ENCODE measurements at regions not wholly inside any gene's neighbourhood (a gene's known extent, or its start where the extent isn't known, plus 50 kb on each side); places are given as distances from the start of the nearest gene placed in this dataset.

GRCh38 chr5:113989913-113990305, 372.0 kb upstream of the KCNN2 start:
- TF ChIP-seq CTCF (IDR thresholded peaks at IDR 0.05): no peak
- intact Hi-C loops (cut with DNase I): no loop called here
- H3K4me3 ChIP-seq: no peak overlapping the region
- H3K36me3 ChIP-seq: no peaks in the 10 kb centered on the region
- H3K4me1 ChIP-seq: no peaks in the 10 kb centered on the region
- no peak for DNase-seq
- no peaks in the 10 kb centered on the region for H3K9me3 ChIP-seq
- ATAC-seq: no peak
- H3K27ac ChIP-seq: no peak overlapping the region
- no peaks in the 10 kb centered on the region for H3K27me3 ChIP-seq

DNA sequence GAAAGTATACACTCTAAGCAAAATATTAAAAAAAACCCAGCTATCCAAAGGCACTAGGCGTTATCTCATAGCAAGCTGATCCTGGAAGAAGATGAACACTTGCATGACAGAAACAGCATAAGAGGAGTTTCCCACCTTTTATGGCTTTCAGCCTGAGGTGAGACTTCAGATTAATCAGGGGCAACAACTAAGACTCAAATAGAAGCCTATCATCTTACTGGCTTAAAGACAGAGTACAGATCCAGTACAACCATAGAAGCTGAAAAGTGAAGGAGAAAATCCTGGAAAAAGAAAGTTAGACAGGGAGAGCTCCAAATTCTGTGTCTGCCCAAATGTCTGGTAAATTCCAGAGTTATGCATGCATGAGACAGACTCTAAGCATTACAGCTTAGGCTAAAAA, 360.8 kb upstream of the KCNN2 start:
- Histone ChIP-seq H3K4me3 (no peak overlapping the region), H3K9me3 (no peaks in the 10 kb centered on the region), H3K36me3 (no peaks in the 10 kb centered on the region), H3K27me3 (no peaks in the 10 kb centered on the region), H3K27ac (no peak overlapping the region), H3K4me1 (no peaks in the 10 kb centered on the region)
- intact Hi-C loops (cut with DNase I): no loop called here
- no peak for TF ChIP-seq CTCF (IDR thresholded peaks at IDR 0.05)
- no peak for ATAC-seq
- no peak for DNase-seq

GRCh38 chr5:114006582-114006981, 355.3 kb upstream of the KCNN2 start:
- no peak for TF ChIP-seq CTCF (IDR thresholded peaks at IDR 0.05)
- DNase-seq (no peak), ATAC-seq (no peak)
- intact Hi-C loops (cut with DNase I): no loop called here
- Histone ChIP-seq H3K4me3 (no peak overlapping the region), H3K27me3 (no peaks in the 10 kb centered on the region), H3K9me3 (no peaks in the 10 kb centered on the region), H3K4me1 (no peaks in the 10 kb centered on the region), H3K27ac (no peak overlapping the region), H3K36me3 (no peaks in the 10 kb centered on the region)

- DNase-seq: no peak
- H3K27ac ChIP-seq: no peak overlapping the region
- no peak overlapping the region for H3K4me3 ChIP-seq
- no peaks in the 10 kb centered on the region for H3K9me3 ChIP-seq
- no peak for TF ChIP-seq CTCF (IDR thresholded peaks at IDR 0.05)
- H3K4me1 ChIP-seq: no peaks in the 10 kb centered on the region
- no peak for ATAC-seq
- intact Hi-C loops (cut with DNase I): no loop called here
- H3K27me3 ChIP-seq: no peaks in the 10 kb centered on the region
- no peaks in the 10 kb centered on the region for H3K36me3 ChIP-seq
Observed at GRCh38 chr5:114007678-114008077, 354.2 kb upstream of the KCNN2 start.

- no peak for TF ChIP-seq CTCF (IDR thresholded peaks at IDR 0.05)
- H3K36me3 ChIP-seq: no peaks in the 10 kb centered on the region
- H3K9me3 ChIP-seq: no peaks in the 10 kb centered on the region
- no peak for DNase-seq
- no peaks in the 10 kb centered on the region for H3K27me3 ChIP-seq
- no peak overlapping the region for H3K27ac ChIP-seq
- ATAC-seq: no peak
- intact Hi-C loops (cut with DNase I): no loop called here
- no peak overlapping the region for H3K4me3 ChIP-seq
- H3K4me1 ChIP-seq: no peaks in the 10 kb centered on the region
Observed at GRCh38 chr5:114010362-114010761, 351.5 kb upstream of the KCNN2 start.

DNA sequence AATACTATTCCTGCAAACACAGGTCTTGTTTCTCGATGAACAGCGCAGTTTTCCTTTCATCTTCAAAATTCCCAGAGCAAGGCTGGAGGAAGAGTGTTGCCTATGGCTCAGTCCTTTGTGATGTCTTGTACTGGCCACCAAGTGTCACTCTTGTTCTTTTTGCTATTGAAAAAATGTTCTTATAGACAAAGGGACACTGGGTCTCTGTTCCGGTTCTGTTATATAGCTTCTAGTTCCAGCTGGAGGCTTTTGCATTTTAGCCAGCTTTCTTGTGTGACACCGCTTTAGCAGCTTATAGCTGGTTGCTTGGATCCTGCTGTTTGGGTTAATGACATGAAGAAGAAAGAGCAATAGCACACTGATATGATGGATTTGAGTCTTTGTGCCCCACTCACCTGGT, 343.7 kb upstream of the KCNN2 start:
- DNase-seq: no peak
- intact Hi-C loops (cut with DNase I): no loop called here
- Histone ChIP-seq H3K36me3 (no peaks in the 10 kb centered on the region), H3K27me3 (no peaks in the 10 kb centered on the region), H3K27ac (no peak overlapping the region), H3K4me1 (no peaks in the 10 kb centered on the region), H3K9me3 (no peaks in the 10 kb centered on the region), H3K4me3 (no peak overlapping the region)
- peak; percentile 5 for TF ChIP-seq CTCF (IDR thresholded peaks at IDR 0.05)
- ATAC-seq: no peak
